Mesenchymal stem cell (in vitro differentiated cells and primary cell): ENCODE measurements at regions not wholly inside any gene's neighbourhood (a gene's known extent, or its start where the extent isn't known, plus 50 kb on each side); places are given as distances from the start of the nearest gene placed in this dataset.

Source experiments
- DNase-seq: peaks from one replicate; pipeline ENCODE4 v3.0.0-alpha.2; 2013
- H2AFZ ChIP-seq: one replicate; pipeline ENCODE4 v1.6.1; 2013; ENCODE audit warnings: low read depth, mild to moderate bottlenecking, control low read depth, inconsistent platforms, low read length, moderate library complexity
- H2AK5ac ChIP-seq: 2 replicates; pipeline ENCODE4 v1.6.1; 2013; ENCODE audit warnings: low read length, moderate library complexity, mild to moderate bottlenecking, inconsistent platforms; ENCODE audit not compliant: severe bottlenecking
- H2BK120ac ChIP-seq: one replicate; pipeline ENCODE4 v1.6.1; 2013; ENCODE audit warnings: low read depth, mild to moderate bottlenecking, inconsistent platforms, low read length, moderate library complexity
- H2BK12ac ChIP-seq, 2 experiments: one replicate each; pipeline ENCODE4 v1.6.1; 2013; ENCODE audit warnings: inconsistent platforms in 2 of 2, low read length in 2 of 2, mild to moderate bottlenecking in 2 of 2, moderate library complexity in 2 of 2, control low read depth in 1 of 2
- H2BK15ac ChIP-seq: one replicate; pipeline ENCODE4 v1.6.1; 2013; ENCODE audit warnings: mild to moderate bottlenecking, low read depth, inconsistent platforms; ENCODE audit not compliant: poor library complexity, severe bottlenecking
- H2BK5ac ChIP-seq: 2 replicates; pipeline ENCODE4 v1.6.1; 2013; ENCODE audit warnings: low read depth, mild to moderate bottlenecking, low read length, control low read depth, inconsistent platforms; ENCODE audit not compliant: poor library complexity, severe bottlenecking
- H3K14ac ChIP-seq, 2 experiments: one replicate each; pipeline ENCODE4 v1.6.1; 2013; ENCODE audit warnings: inconsistent platforms in 2 of 2, low read length in 2 of 2, control low read depth in 1 of 2, mild to moderate bottlenecking in 1 of 2, moderate library complexity in 1 of 2
- H3K18ac ChIP-seq, 2 experiments: one replicate each; pipeline ENCODE4 v1.6.1; 2013; ENCODE audit warnings: inconsistent platforms in 2 of 2, low read length in 2 of 2, control low read depth in 1 of 2, low read depth in 1 of 2, mild to moderate bottlenecking in 1 of 2
- H3K23ac ChIP-seq, 2 experiments: one replicate each; pipeline ENCODE4 v1.6.1; 2013; ENCODE audit warnings: inconsistent platforms in 2 of 2, low read length in 2 of 2, mild to moderate bottlenecking in 2 of 2, moderate library complexity in 2 of 2, control low read depth in 1 of 2
- H3K27ac ChIP-seq: 2 replicates; pipeline ENCODE4 v1.5.1; 2013; ENCODE audit warnings: mild to moderate bottlenecking, moderate library complexity, low read length, control low read depth, inconsistent platforms; ENCODE audit not compliant: poor library complexity, severe bottlenecking
- H3K27me3 ChIP-seq, 2 experiments: 2 replicates each; pipeline versions ENCODE4 v1.6.1 to v1.7.0; 2013; ENCODE audit warnings: low read length in 2 of 2, mild to moderate bottlenecking in 2 of 2, moderate library complexity in 2 of 2, control low read depth in 1 of 2, inconsistent platforms in 1 of 2; ENCODE audit not compliant: control insufficient read depth in 1 of 2, insufficient read depth in 1 of 2
- H3K36me3 ChIP-seq, 2 experiments: 2 replicates each; pipeline versions ENCODE4 v1.6.1 to v1.7.0; 2013; ENCODE audit warnings: low read length in 2 of 2, control low read depth in 1 of 2, inconsistent platforms in 1 of 2, low read depth in 1 of 2, mild to moderate bottlenecking in 1 of 2; ENCODE audit not compliant: insufficient read depth in 2 of 2, control insufficient read depth in 1 of 2
- H3K4ac ChIP-seq, 2 experiments: one replicate each; pipeline ENCODE4 v1.6.1; 2013; ENCODE audit warnings: inconsistent platforms in 2 of 2, low read length in 2 of 2, mild to moderate bottlenecking in 2 of 2, moderate library complexity in 2 of 2, control low read depth in 1 of 2, low read depth in 1 of 2
- H3K4me1 ChIP-seq: 2 replicates; pipeline ENCODE4 v1.6.1; 2013; ENCODE audit warnings: low read depth, low read length, control low read depth; ENCODE audit not compliant: control insufficient read depth, insufficient read depth
- H3K4me2 ChIP-seq: 2 replicates; pipeline ENCODE4 v1.6.1; 2013; ENCODE audit warnings: low read length, mild to moderate bottlenecking, inconsistent platforms; ENCODE audit not compliant: poor library complexity, severe bottlenecking
- H3K4me3 ChIP-seq, 2 experiments: 2 replicates each; pipeline versions ENCODE4 v1.5.1 to v1.7.0; 2013; ENCODE audit warnings: low read length in 2 of 2, mild to moderate bottlenecking in 2 of 2, control low read depth in 1 of 2, low read depth in 1 of 2; ENCODE audit not compliant: insufficient read depth in 1 of 2
- H3K79me1 ChIP-seq: replicated peaks from 2 replicates; pipeline ENCODE4 v1.6.1; 2013; ENCODE audit warnings: mild to moderate bottlenecking, control low read depth, low read length, inconsistent platforms; ENCODE audit not compliant: poor library complexity, severe bottlenecking
- H3K9ac ChIP-seq: 2 replicates; pipeline ENCODE4 v1.7.0; 2013; ENCODE audit warnings: mild to moderate bottlenecking, low read length, moderate library complexity
- H3K9me3 ChIP-seq: 2 replicates; pipeline ENCODE4 v1.7.0; 2013; ENCODE audit warnings: mild to moderate bottlenecking, low read length; ENCODE audit not compliant: control insufficient read depth
- H4K8ac ChIP-seq: one replicate; pipeline ENCODE4 v1.6.1; 2013; ENCODE audit warnings: inconsistent platforms, mild to moderate bottlenecking, low read length, moderate library complexity
- H4K91ac ChIP-seq: one replicate; pipeline ENCODE4 v1.6.1; 2013; ENCODE audit warnings: mild to moderate bottlenecking, low read length, inconsistent platforms
- WGBS: methylation state at CpG from one replicate; pipeline ENCODE4 v1.1.7; 2013; ENCODE audit warnings: mixed read lengths; 5-methylcytosine and 5-hydroxymethylcytosine counted together

DNA sequence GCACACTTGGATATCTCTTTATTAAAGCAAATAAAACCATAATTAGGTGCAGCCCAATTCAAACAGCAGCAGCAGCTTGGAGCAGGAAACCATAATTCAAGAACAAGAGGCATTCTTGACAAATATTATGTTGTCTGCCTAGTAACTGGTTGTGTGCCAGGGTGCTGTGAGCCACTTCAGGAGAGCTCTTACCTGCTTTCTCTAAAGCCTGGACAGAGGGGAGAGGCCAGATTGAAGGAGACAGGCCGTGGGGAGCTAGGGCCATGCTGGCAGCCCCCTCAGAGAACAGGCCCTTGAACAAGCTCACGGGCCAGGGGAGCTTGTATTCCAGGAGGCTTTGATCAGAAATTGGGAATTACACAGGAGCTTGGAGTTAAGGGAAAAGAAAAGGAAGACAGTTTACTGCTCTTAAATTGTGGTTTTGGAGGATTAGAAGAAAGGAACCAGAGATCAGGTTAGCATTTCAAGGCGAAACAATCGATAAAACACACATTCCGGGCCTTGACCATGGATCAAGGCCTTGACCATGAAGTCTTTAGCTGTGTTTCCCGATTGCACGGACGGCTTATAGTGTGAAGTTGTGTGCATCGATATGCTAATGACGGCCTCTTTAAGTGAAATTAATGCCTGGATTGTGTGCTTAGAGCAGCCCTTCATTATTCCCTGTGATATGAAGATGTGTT lies 69.8 kb upstream of the NKX2-2 start:
- Histone ChIP-seq H3K9me3 (no peaks in the 10 kb centered on the region), H3K4me1 (no peaks in the 10 kb centered on the region), H4K8ac (no peak overlapping the region), H3K4ac (no peak overlapping the region), H3K27me3 (peaks cover 0 to 15% of the 10 kb centered on the region in 2 experiments), H4K91ac (no peak overlapping the region), H3K23ac (no peak overlapping the region), H3K79me1 (no peaks in the 10 kb centered on the region), H3K36me3 (no peaks in the 10 kb centered on the region), H2AK5ac (no peak overlapping the region), H3K9ac (no peak overlapping the region), H3K18ac (no peak overlapping the region), H3K27ac (no peak overlapping the region), H3K4me2 (no peak overlapping the region), H3K14ac (no peak overlapping the region), H2BK5ac (no peak overlapping the region), H3K4me3 (no peak overlapping the region), H2BK120ac (no peak overlapping the region), H2BK12ac (no peak overlapping the region), H2BK15ac (no peak overlapping the region), H2AFZ (no peak overlapping the region)
- WGBS, result 78% methylated on average over 10 of the region's 10 CpGs
- DNase-seq, result no peak

DNA sequence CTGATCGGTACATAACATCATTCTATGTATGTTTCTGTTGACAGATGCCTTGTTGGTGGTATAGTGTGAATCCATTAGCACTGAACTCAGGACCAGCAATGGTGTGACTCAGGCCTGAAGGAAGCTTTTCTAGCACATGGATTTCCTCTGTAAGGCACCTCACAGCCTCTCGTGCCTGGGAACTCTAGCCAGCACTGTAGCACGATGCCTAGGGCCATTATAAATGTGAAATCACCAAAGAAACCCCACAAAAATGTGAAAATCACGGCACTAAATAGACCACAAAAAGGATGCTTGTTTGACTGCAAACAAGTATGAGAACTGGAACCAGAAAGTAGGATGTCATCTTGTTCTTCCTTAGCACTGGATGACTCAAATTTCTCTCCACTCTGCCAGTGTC lies 63.7 kb upstream of the NKX2-2 start:
- H2BK12ac ChIP-seq, result no peak overlapping the region
- H4K91ac ChIP-seq, result no peak overlapping the region
- no peak overlapping the region for H2BK120ac ChIP-seq
- H2AK5ac ChIP-seq, result no peak overlapping the region
- H3K23ac ChIP-seq, result no peak overlapping the region
- no peaks in the 10 kb centered on the region for H3K9me3 ChIP-seq
- H2BK15ac ChIP-seq, result no peak overlapping the region
- H4K8ac ChIP-seq, result no peak overlapping the region
- no peaks in the 10 kb centered on the region for H3K4me1 ChIP-seq
- no peak overlapping the region for H2BK5ac ChIP-seq
- H3K4me2 ChIP-seq, result no peak overlapping the region
- no peak overlapping the region for H3K4ac ChIP-seq
- 59% methylated on average over 4 of the region's 4 CpGs for WGBS
- no peak overlapping the region for H3K18ac ChIP-seq
- no peak overlapping the region for H3K27ac ChIP-seq
- peaks cover 0 to 39% of the 10 kb centered on the region in 2 experiments for H3K27me3 ChIP-seq
- H3K14ac ChIP-seq, result no peak overlapping the region
- DNase-seq, result no peak
- H2AFZ ChIP-seq, result no peak overlapping the region
- H3K79me1 ChIP-seq, result no peaks in the 10 kb centered on the region
- H3K36me3 ChIP-seq, result no peaks in the 10 kb centered on the region
- H3K9ac ChIP-seq, result no peak overlapping the region
- no peak overlapping the region for H3K4me3 ChIP-seq

DNA sequence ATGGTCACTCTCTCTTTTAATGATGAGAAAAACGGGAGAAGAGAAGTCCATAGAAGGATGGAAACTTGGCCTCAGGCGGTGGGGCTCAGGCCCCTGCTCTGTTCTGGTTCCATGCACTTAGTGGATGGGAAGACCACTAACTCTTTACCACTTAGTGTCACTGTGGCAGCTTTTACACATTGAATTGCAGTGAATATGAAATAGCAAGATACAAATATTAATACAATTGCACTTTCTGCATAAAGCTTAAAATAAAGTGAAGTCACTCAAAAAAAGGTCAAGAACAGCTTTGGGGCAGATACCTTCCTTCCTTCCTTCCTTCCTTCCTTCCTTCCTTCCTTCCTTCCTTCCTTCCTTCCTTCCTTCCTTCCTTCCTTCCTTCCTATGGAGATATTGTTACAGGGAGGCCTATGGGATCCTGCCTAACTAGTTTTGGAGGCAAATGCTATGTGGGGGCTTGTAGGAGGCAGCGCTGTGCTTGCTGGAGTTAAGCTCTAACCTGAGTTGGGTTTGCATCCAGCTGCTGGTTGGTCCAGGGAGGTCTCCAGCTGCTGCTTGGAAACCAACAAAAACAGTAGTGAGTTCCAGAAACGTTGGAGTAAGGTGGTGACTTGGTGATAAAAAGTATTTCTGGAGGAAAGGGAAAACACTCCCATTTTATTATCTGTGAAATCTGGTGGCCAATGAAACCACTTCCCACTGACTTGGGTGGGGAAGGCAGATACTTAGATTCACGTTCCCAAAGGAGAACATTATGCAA lies 62.3 kb upstream of the NKX2-2 start:
- no peak for DNase-seq
- no peaks in the 10 kb centered on the region for H3K36me3 ChIP-seq
- H3K27ac ChIP-seq, result no peak overlapping the region
- H2BK12ac ChIP-seq, result no peak overlapping the region
- no peak overlapping the region for H2AFZ ChIP-seq
- no peak overlapping the region for H2BK5ac ChIP-seq
- H3K18ac ChIP-seq, result no peak overlapping the region
- H3K4me2 ChIP-seq, result no peak overlapping the region
- peaks cover 0 to 39% of the 10 kb centered on the region in 2 experiments for H3K27me3 ChIP-seq
- H4K8ac ChIP-seq, result no peak overlapping the region
- no peak overlapping the region for H2BK15ac ChIP-seq
- no peaks in the 10 kb centered on the region for H3K9me3 ChIP-seq
- no peak overlapping the region for H3K9ac ChIP-seq
- no peak overlapping the region for H2BK120ac ChIP-seq
- H4K91ac ChIP-seq, result no peak overlapping the region
- H3K79me1 ChIP-seq, result no peaks in the 10 kb centered on the region
- no peak overlapping the region for H3K23ac ChIP-seq
- no peak overlapping the region for H3K4me3 ChIP-seq
- 38% methylated on average over 4 of the region's 5 CpGs for WGBS
- no peak overlapping the region for H3K14ac ChIP-seq
- H3K4me1 ChIP-seq, result no peaks in the 10 kb centered on the region
- H2AK5ac ChIP-seq, result no peak overlapping the region
- no peak overlapping the region for H3K4ac ChIP-seq

DNA sequence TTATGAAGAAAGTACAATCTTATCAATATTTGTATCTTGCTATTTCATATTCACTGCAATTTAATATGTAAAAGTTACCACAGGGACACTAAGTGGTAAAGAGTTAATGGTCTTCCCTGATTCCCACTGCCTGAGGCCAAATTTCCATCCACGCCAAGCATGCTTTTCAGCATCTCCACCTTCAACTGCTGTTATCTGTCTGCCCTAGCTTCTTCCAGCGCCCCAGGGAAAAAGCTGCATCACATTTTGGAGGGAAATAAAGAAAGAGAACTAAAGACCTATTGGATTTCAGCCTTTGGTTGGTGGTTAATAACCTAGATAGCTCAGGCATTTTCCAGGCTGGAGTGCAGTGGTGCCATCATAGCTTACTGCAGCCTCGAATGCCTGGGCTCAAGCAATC lies 61.3 kb upstream of the NKX2-2 start:
- Histone ChIP-seq H2BK120ac (no peak overlapping the region), H3K14ac (no peak overlapping the region), H2BK5ac (no peak overlapping the region), H3K18ac (no peak overlapping the region), H3K27ac (no peak overlapping the region), H3K23ac (no peak overlapping the region), H2BK12ac (no peak overlapping the region), H3K36me3 (no peaks in the 10 kb centered on the region), H3K27me3 (peaks cover 0 to 43% of the 10 kb centered on the region in 2 experiments), H2AFZ (no peak overlapping the region), H3K4me1 (no peaks in the 10 kb centered on the region), H3K9me3 (no peaks in the 10 kb centered on the region), H3K79me1 (no peaks in the 10 kb centered on the region), H3K4me3 (no peak overlapping the region), H3K9ac (no peak overlapping the region), H3K4me2 (no peak overlapping the region), H2BK15ac (no peak overlapping the region), H4K91ac (no peak overlapping the region), H2AK5ac (no peak overlapping the region), H4K8ac (no peak overlapping the region), H3K4ac (no peak overlapping the region)
- WGBS, result 86% methylated on average over 1 of the region's 3 CpGs
- no peak for DNase-seq
